ENCODE measurements at regions not wholly inside any gene's neighbourhood (a gene's known extent, or its start where the extent isn't known, plus 50 kb on each side); places are given as distances from the start of the nearest gene placed in this dataset.

- Histone ChIP-seq H3K4me1 (ENCODE audit: control insufficient read depth, insufficient read depth, low read length, poor library complexity, severe bottlenecking) (peaks cover 6% of the 10 kb centered on the region), H3K9me3 (ENCODE audit: control insufficient read depth, low read length) (no peaks in the 10 kb centered on the region), H3K27ac (ENCODE audit: low read depth, low read length, severe bottlenecking) (no peak overlapping the region), H3K4me3 (ENCODE audit: extremely low read depth, insufficient read depth, low read length, poor library complexity, severe bottlenecking) (no peak overlapping the region), H3K36me3 (ENCODE audit: control insufficient read depth, insufficient read depth, low read length) (no peaks in the 10 kb centered on the region)
- 88 to 93% methylated on average over 1 of the region's 1 CpG for WGBS, 2 experiments (ENCODE audit: insufficient coverage in 2 of 2)
Measured at GRCh38 chr5:125600559-125600958, 822.6 kb upstream of the GRAMD2B start.

GRCh38 chr5:125602184-125602583 is 821.0 kb upstream of the GRAMD2B start:
- H3K4me1 ChIP-seq (ENCODE audit: control insufficient read depth, insufficient read depth, low read length, poor library complexity, severe bottlenecking): peaks cover 16% of the 10 kb centered on the region
- H3K27ac ChIP-seq (ENCODE audit: low read depth, low read length, severe bottlenecking): no peak overlapping the region
- H3K36me3 ChIP-seq (ENCODE audit: control insufficient read depth, insufficient read depth, low read length): no peaks in the 10 kb centered on the region
- H3K9me3 ChIP-seq (ENCODE audit: control insufficient read depth, low read length): no peaks in the 10 kb centered on the region
- H3K4me3 ChIP-seq (ENCODE audit: extremely low read depth, insufficient read depth, low read length, poor library complexity, severe bottlenecking): no peak overlapping the region
- WGBS, 2 experiments (ENCODE audit: insufficient coverage in 2 of 2): 100% methylated on average over 2 of the region's 4 CpGs; no CpG with 5 or more reads in 1 of the 2 experiments

GRCh38 chr5:125603321-125603720 is 819.9 kb upstream of the GRAMD2B start:
- Histone ChIP-seq H3K4me1 (ENCODE audit: control insufficient read depth, insufficient read depth, low read length, poor library complexity, severe bottlenecking) (peaks cover 16% of the 10 kb centered on the region), H3K4me3 (ENCODE audit: extremely low read depth, insufficient read depth, low read length, poor library complexity, severe bottlenecking) (no peak overlapping the region), H3K9me3 (ENCODE audit: control insufficient read depth, low read length) (no peaks in the 10 kb centered on the region), H3K27ac (ENCODE audit: low read depth, low read length, severe bottlenecking) (no peak overlapping the region), H3K36me3 (ENCODE audit: control insufficient read depth, insufficient read depth, low read length) (no peaks in the 10 kb centered on the region)
- WGBS, 2 experiments (ENCODE audit: insufficient coverage in 2 of 2): no CpG with 5 or more reads among the region's 3 CpGs

- Histone ChIP-seq H3K4me1 (ENCODE audit: control insufficient read depth, insufficient read depth, low read length, poor library complexity, severe bottlenecking) (peaks cover 16% of the 10 kb centered on the region), H3K36me3 (ENCODE audit: control insufficient read depth, insufficient read depth, low read length) (no peaks in the 10 kb centered on the region), H3K4me3 (ENCODE audit: extremely low read depth, insufficient read depth, low read length, poor library complexity, severe bottlenecking) (no peak overlapping the region), H3K9me3 (ENCODE audit: control insufficient read depth, low read length) (no peaks in the 10 kb centered on the region), H3K27ac (ENCODE audit: low read depth, low read length, severe bottlenecking) (no peak overlapping the region)
- WGBS, 2 experiments (ENCODE audit: insufficient coverage in 2 of 2): 79 to 100% methylated on average over 1 to 2 of the region's 3 CpGs
Measured at GRCh38 chr5:125604104-125604503, 819.1 kb upstream of the GRAMD2B start.

- Histone ChIP-seq H3K9me3 (ENCODE audit: control insufficient read depth, low read length) (no peaks in the 10 kb centered on the region), H3K4me1 (ENCODE audit: control insufficient read depth, insufficient read depth, low read length, poor library complexity, severe bottlenecking) (peaks cover 16% of the 10 kb centered on the region), H3K36me3 (ENCODE audit: control insufficient read depth, insufficient read depth, low read length) (no peaks in the 10 kb centered on the region), H3K27ac (ENCODE audit: low read depth, low read length, severe bottlenecking) (peak overlapping the region; percentile 36), H3K4me3 (ENCODE audit: extremely low read depth, insufficient read depth, low read length, poor library complexity, severe bottlenecking) (no peak overlapping the region)
- 40 to 61% methylated on average over 1 to 2 of the region's 2 CpGs for WGBS, 2 experiments (ENCODE audit: insufficient coverage in 2 of 2)
Measured at GRCh38 chr5:125607018-125607417, 816.2 kb upstream of the GRAMD2B start.

- Histone ChIP-seq H3K27ac (ENCODE audit: low read depth, low read length, severe bottlenecking) (no peak overlapping the region), H3K9me3 (ENCODE audit: control insufficient read depth, low read length) (no peaks in the 10 kb centered on the region), H3K4me3 (ENCODE audit: extremely low read depth, insufficient read depth, low read length, poor library complexity, severe bottlenecking) (no peak overlapping the region), H3K36me3 (ENCODE audit: control insufficient read depth, insufficient read depth, low read length) (no peaks in the 10 kb centered on the region), H3K4me1 (ENCODE audit: control insufficient read depth, insufficient read depth, low read length, poor library complexity, severe bottlenecking) (peaks cover 16% of the 10 kb centered on the region)
- WGBS, 2 experiments (ENCODE audit: insufficient coverage in 2 of 2): 89 to 100% methylated on average over 1 of the region's 1 CpG
Measured at GRCh38 chr5:125609011-125609410, 814.2 kb upstream of the GRAMD2B start.

GRCh38 chr5:125610892-125611291 is 812.3 kb upstream of the GRAMD2B start:
- H3K27ac ChIP-seq (ENCODE audit: low read depth, low read length, severe bottlenecking): no peak overlapping the region
- H3K4me3 ChIP-seq (ENCODE audit: extremely low read depth, insufficient read depth, low read length, poor library complexity, severe bottlenecking): no peak overlapping the region
- H3K9me3 ChIP-seq (ENCODE audit: control insufficient read depth, low read length): no peaks in the 10 kb centered on the region
- peaks cover 16% of the 10 kb centered on the region for H3K4me1 ChIP-seq (ENCODE audit: control insufficient read depth, insufficient read depth, low read length, poor library complexity, severe bottlenecking)
- no peaks in the 10 kb centered on the region for H3K36me3 ChIP-seq (ENCODE audit: control insufficient read depth, insufficient read depth, low read length)
- 88% methylated on average over 1 of the region's 2 CpGs; no CpG with 5 or more reads in 1 of the 2 experiments for WGBS, 2 experiments (ENCODE audit: insufficient coverage in 2 of 2)

- H3K36me3 ChIP-seq (ENCODE audit: control insufficient read depth, insufficient read depth, low read length): no peaks in the 10 kb centered on the region
- peaks cover 12% of the 10 kb centered on the region for H3K4me1 ChIP-seq (ENCODE audit: control insufficient read depth, insufficient read depth, low read length, poor library complexity, severe bottlenecking)
- H3K9me3 ChIP-seq (ENCODE audit: control insufficient read depth, low read length): no peaks in the 10 kb centered on the region
- no peak overlapping the region for H3K4me3 ChIP-seq (ENCODE audit: extremely low read depth, insufficient read depth, low read length, poor library complexity, severe bottlenecking)
- no peak overlapping the region for H3K27ac ChIP-seq (ENCODE audit: low read depth, low read length, severe bottlenecking)
Measured at GRCh38 chr5:125611541-125611940, 811.7 kb upstream of the GRAMD2B start.

- H3K27ac ChIP-seq (ENCODE audit: low read depth, low read length, severe bottlenecking): no peak overlapping the region
Measured at GRCh38 chr5:125612181-125612721, 811.0 kb upstream of the GRAMD2B start.

GRCh38 chr5:125612776-125613175 is 810.4 kb upstream of the GRAMD2B start:
- Histone ChIP-seq H3K4me1 (ENCODE audit: control insufficient read depth, insufficient read depth, low read length, poor library complexity, severe bottlenecking) (peaks cover under 1% of the 10 kb centered on the region), H3K4me3 (ENCODE audit: extremely low read depth, insufficient read depth, low read length, poor library complexity, severe bottlenecking) (no peak overlapping the region), H3K36me3 (ENCODE audit: control insufficient read depth, insufficient read depth, low read length) (no peaks in the 10 kb centered on the region), H3K27ac (ENCODE audit: low read depth, low read length, severe bottlenecking) (no peak overlapping the region), H3K9me3 (ENCODE audit: control insufficient read depth, low read length) (no peaks in the 10 kb centered on the region)

More at GRCh38 chr5:125612181-125612721, 811.0 kb upstream of the GRAMD2B start:
- H3K9me3 ChIP-seq (ENCODE audit: control insufficient read depth, low read length): no peaks in the 10 kb centered on the region
- H3K4me3 ChIP-seq (ENCODE audit: extremely low read depth, insufficient read depth, low read length, poor library complexity, severe bottlenecking): no peak overlapping the region
- no peaks in the 10 kb centered on the region for H3K36me3 ChIP-seq (ENCODE audit: control insufficient read depth, insufficient read depth, low read length)
- WGBS, 2 experiments (ENCODE audit: insufficient coverage in 2 of 2): 90 to 94% methylated on average over 12 to 15 of the region's 15 CpGs
- H3K4me1 ChIP-seq (ENCODE audit: control insufficient read depth, insufficient read depth, low read length, poor library complexity, severe bottlenecking): peaks cover 5% of the 10 kb centered on the region

- no CpG with 5 or more reads among the region's 1 CpG for WGBS, 2 experiments (ENCODE audit: insufficient coverage in 2 of 2)
- H3K36me3 ChIP-seq (ENCODE audit: control insufficient read depth, insufficient read depth, low read length): no peaks in the 10 kb centered on the region
- no peak overlapping the region for H3K4me3 ChIP-seq (ENCODE audit: extremely low read depth, insufficient read depth, low read length, poor library complexity, severe bottlenecking)
- no peaks in the 10 kb centered on the region for H3K9me3 ChIP-seq (ENCODE audit: control insufficient read depth, low read length)
- H3K4me1 ChIP-seq (ENCODE audit: control insufficient read depth, insufficient read depth, low read length, poor library complexity, severe bottlenecking): no peaks in the 10 kb centered on the region
- H3K27ac ChIP-seq (ENCODE audit: low read depth, low read length, severe bottlenecking): no peak overlapping the region
Measured at GRCh38 chr5:125630237-125630636, 793.0 kb upstream of the GRAMD2B start.

All from mesodermal cell (in vitro differentiated cells).